WTC11 (cell line): ENCODE measurements at regions not wholly inside any gene's neighbourhood (a gene's known extent, or its start where the extent isn't known, plus 50 kb on each side); places are given as distances from the start of the nearest gene placed in this dataset.

Experiments
- ATAC-seq: fragments of 200-7000 bp; cut with Tn5 transposase; 2 replicates; pipeline ENCODE4 v1.10.0; 2021; ENCODE audit warnings: mild to moderate bottlenecking, moderate library complexity
- CTCF ChIA-PET: fragments of 300-600 bp; sonication (Branson Sonifier 250); formaldehyde crosslinking; loops from one replicate; lab custom pipeline; 2021; ENCODE audit warnings: antibody characterized with exemption; lab: Charles Lee
- POLR2A ChIA-PET: fragments of 350-600 bp; sonication (Branson Sonifier 250); formaldehyde crosslinking; loops from one replicate; lab custom pipeline; 2021; ENCODE audit warnings: antibody characterized with exemption; lab: Charles Lee
- DNase-seq: peaks from one replicate; pipeline ENCODE4 v3.0.0; 2021; ENCODE audit warnings: low spot score
- H3K27ac Mint-ChIP-seq: 2 replicates; pipeline ENCODE4 v1.8.0; 2021; ENCODE audit warnings: mixed read lengths
- H3K27me3 Mint-ChIP-seq: 2 replicates; pipeline ENCODE4 v1.8.0; 2021; ENCODE audit warnings: low read depth, mild to moderate bottlenecking, moderate library complexity, mixed read lengths
- H3K36me3 Mint-ChIP-seq: 2 replicates; pipeline ENCODE4 v1.8.0; 2021; ENCODE audit warnings: mixed read lengths
- H3K4me1 Mint-ChIP-seq: 2 replicates; pipeline ENCODE4 v1.8.0; 2022; ENCODE audit warnings: mixed read lengths
- H3K4me3 Mint-ChIP-seq: 2 replicates; pipeline ENCODE4 v1.8.0; 2021; ENCODE audit warnings: mild to moderate bottlenecking, moderate library complexity, mixed read lengths
- H3K9me3 Mint-ChIP-seq: 2 replicates; pipeline ENCODE4 v1.8.0; 2021; ENCODE audit warnings: mixed read lengths
- ATF1 ChIP-seq: sonication (generic); formaldehyde crosslinking; IDR thresholded peaks from 2 replicates; pipeline ENCODE4 v1.8.1; 2023; ENCODE audit warnings: mild to moderate bottlenecking, moderate library complexity, missing genetic modification reagents
- CREB1 ChIP-seq: sonication (generic); formaldehyde crosslinking; IDR thresholded peaks from 2 replicates; pipeline ENCODE4 v1.8.0; 2023; ENCODE audit warnings: mild to moderate bottlenecking, missing genetic modification reagents
- E2F5 ChIP-seq: sonication (generic); formaldehyde crosslinking; IDR thresholded peaks from 2 replicates; pipeline ENCODE4 v1.8.1; 2022; ENCODE audit warnings: mild to moderate bottlenecking, moderate library complexity, missing genetic modification reagents
- JAZF1 ChIP-seq: fragments of 250-450 bp; sonication (Bioruptor Pico); IDR thresholded peaks from 2 replicates; pipeline ENCODE4 v1.9.0; 2021; ENCODE audit warnings: moderate library complexity, mild to moderate bottlenecking, inconsistent platforms
- MXD4 ChIP-seq: fragments of 250-450 bp; sonication (Bioruptor Pico); IDR thresholded peaks from 2 replicates; pipeline ENCODE4 v1.8.0; 2021; ENCODE audit warnings: mild to moderate bottlenecking, moderate library complexity, borderline replicate concordance
- OVOL2 ChIP-seq: fragments of 250-450 bp; sonication (Bioruptor Pico); IDR thresholded peaks from 2 replicates; pipeline ENCODE4 v1.9.0; 2021; ENCODE audit warnings: mild to moderate bottlenecking, borderline replicate concordance
- RELA ChIP-seq: sonication (generic); formaldehyde crosslinking; IDR thresholded peaks from 2 replicates; pipeline ENCODE4 v1.8.1; 2022; ENCODE audit warnings: missing genetic modification reagents, mild to moderate bottlenecking, borderline replicate concordance
- SMAD3 ChIP-seq: sonication (generic); formaldehyde crosslinking; IDR thresholded peaks from 2 replicates; pipeline ENCODE4 v1.8.0; 2022; ENCODE audit warnings: missing genetic modification reagents, mild to moderate bottlenecking, borderline replicate concordance
- SMAD4 ChIP-seq: sonication (generic); formaldehyde crosslinking; IDR thresholded peaks from 2 replicates; pipeline ENCODE4 v1.8.0; 2022; ENCODE audit warnings: mild to moderate bottlenecking, missing genetic modification reagents
- TCF7 ChIP-seq: sonication (generic); formaldehyde crosslinking; IDR thresholded peaks from 2 replicates; pipeline ENCODE4 v1.8.0; 2022; ENCODE audit warnings: mild to moderate bottlenecking, low read depth, missing genetic modification reagents, moderate library complexity
- ZBTB43 ChIP-seq: sonication (generic); formaldehyde crosslinking; IDR thresholded peaks from 2 replicates; pipeline ENCODE4 v1.8.1; 2023; ENCODE audit warnings: mild to moderate bottlenecking, missing genetic modification reagents
- ZNF121 ChIP-seq: sonication (generic); formaldehyde crosslinking; IDR thresholded peaks from 2 replicates; pipeline ENCODE4 v1.8.0; 2023; ENCODE audit warnings: missing genetic modification reagents
- ZNF232 ChIP-seq: sonication (generic); formaldehyde crosslinking; IDR thresholded peaks from 2 replicates; pipeline ENCODE4 v1.8.0; 2022; ENCODE audit warnings: mild to moderate bottlenecking, missing genetic modification reagents
- ZNF423 ChIP-seq: fragments of 250-450 bp; sonication (Bioruptor Pico); IDR thresholded peaks from 2 replicates; pipeline ENCODE4 v2.1.2; 2022; ENCODE audit warnings: mild to moderate bottlenecking, moderate library complexity
- TF ChIP-seq, protein P1 (sequence below): sonication (generic); formaldehyde crosslinking; IDR thresholded peaks from 2 replicates; pipeline ENCODE4 v1.8.1; 2022; ENCODE audit warnings: missing genetic modification reagents, borderline replicate concordance
- TF ChIP-seq, protein P2 (sequence below): fragments of 250-450 bp; sonication (Bioruptor Pico); IDR thresholded peaks from 2 replicates; pipeline ENCODE4 v2.1.2; 2022; ENCODE audit warnings: mild to moderate bottlenecking, moderate library complexity
- TF ChIP-seq, protein P3 (sequence below): sonication (generic); formaldehyde crosslinking; IDR thresholded peaks from 2 replicates; pipeline ENCODE4 v1.8.0; 2022; ENCODE audit warnings: mild to moderate bottlenecking, missing genetic modification reagents
- TF ChIP-seq, protein P4 (sequence below): sonication (generic); formaldehyde crosslinking; IDR thresholded peaks from 2 replicates; pipeline ENCODE4 v1.8.0; 2022; ENCODE audit warnings: missing genetic modification reagents
- TF ChIP-seq, protein P5 (sequence below): fragments of 250-450 bp; sonication (Bioruptor Pico); IDR thresholded peaks from 2 replicates; pipeline ENCODE4 v1.8.0; 2021; ENCODE audit warnings: mild to moderate bottlenecking

DNA sequence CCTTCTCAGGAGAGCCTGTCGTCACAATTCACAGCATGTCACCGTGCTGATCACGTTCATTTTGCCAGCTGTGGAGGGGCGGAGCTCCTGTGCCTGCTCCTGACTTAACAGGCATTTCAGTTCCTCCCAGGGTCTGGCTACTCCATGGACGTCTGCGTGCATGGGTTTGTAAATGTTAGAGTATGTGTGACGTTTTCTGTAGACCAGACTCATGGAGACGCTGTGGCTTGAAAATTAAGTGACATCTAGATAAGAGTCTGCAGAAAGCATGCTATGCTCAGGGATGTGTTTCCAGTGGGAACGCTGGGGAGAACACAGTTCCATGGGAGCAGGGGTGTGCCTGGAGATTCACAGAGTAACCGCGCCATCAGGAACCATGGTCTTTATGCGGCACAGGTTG, 804.0 kb downstream of the TBC1D22A start:
- POLR2A ChIA-PET, result no interaction called here
- Mint-ChIP-seq H3K4me1 (peaks cover 8% of the 10 kb centered on the region; the same call in 1 of the 2 replicates), H3K27ac (no peak overlapping the region), H3K4me3 (no peak overlapping the region), H3K9me3 (peaks cover 29% of the 10 kb centered on the region), H3K27me3 (no peaks in the 10 kb centered on the region; the same call in 1 of the 2 replicates)
- CTCF ChIA-PET, result no interaction called here
- ATAC-seq (no peak), DNase-seq (no peak)
- TF ChIP-seq CREB1 (CRISPR knock-in tag), result no peak
- TF ChIP-seq, protein P1, sequence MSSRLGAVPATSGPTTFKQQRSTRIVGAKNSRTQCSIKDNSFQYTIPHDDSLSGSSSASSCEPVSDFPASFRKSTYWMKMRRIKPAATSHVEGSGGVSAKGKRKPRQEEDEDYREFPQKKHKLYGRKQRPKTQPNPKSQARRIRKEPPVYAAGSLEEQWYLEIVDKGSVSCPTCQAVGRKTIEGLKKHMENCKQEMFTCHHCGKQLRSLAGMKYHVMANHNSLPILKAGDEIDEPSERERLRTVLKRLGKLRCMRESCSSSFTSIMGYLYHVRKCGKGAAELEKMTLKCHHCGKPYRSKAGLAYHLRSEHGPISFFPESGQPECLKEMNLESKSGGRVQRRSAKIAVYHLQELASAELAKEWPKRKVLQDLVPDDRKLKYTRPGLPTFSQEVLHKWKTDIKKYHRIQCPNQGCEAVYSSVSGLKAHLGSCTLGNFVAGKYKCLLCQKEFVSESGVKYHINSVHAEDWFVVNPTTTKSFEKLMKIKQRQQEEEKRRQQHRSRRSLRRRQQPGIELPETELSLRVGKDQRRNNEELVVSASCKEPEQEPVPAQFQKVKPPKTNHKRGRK (CRISPR knock-in tag), result no peak
- TF ChIP-seq, protein P2, sequence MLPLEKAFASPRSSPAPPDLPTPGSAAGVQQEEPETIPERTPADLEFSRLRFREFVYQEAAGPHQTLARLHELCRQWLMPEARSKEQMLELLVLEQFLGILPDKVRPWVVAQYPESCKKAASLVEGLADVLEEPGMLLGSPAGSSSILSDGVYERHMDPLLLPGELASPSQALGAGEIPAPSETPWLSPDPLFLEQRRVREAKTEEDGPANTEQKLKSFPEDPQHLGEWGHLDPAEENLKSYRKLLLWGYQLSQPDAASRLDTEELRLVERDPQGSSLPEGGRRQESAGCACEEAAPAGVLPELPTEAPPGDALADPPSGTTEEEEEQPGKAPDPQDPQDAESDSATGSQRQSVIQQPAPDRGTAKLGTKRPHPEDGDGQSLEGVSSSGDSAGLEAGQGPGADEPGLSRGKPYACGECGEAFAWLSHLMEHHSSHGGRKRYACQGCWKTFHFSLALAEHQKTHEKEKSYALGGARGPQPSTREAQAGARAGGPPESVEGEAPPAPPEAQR (CRISPR knock-in tag), result no peak
- no peak for TF ChIP-seq ZNF423
- TF ChIP-seq ATF1, result no peak
- TF ChIP-seq E2F5, result no peak
- no peak for TF ChIP-seq JAZF1 (CRISPR knock-in tag)
- TF ChIP-seq OVOL2 (CRISPR knock-in tag), result no peak
- TF ChIP-seq, protein P3, sequence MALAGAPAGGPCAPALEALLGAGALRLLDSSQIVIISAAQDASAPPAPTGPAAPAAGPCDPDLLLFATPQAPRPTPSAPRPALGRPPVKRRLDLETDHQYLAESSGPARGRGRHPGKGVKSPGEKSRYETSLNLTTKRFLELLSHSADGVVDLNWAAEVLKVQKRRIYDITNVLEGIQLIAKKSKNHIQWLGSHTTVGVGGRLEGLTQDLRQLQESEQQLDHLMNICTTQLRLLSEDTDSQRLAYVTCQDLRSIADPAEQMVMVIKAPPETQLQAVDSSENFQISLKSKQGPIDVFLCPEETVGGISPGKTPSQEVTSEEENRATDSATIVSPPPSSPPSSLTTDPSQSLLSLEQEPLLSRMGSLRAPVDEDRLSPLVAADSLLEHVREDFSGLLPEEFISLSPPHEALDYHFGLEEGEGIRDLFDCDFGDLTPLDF (CRISPR knock-in tag), result no peak
- no peak for TF ChIP-seq MXD4 (CRISPR knock-in tag)
- TF ChIP-seq, protein P4, sequence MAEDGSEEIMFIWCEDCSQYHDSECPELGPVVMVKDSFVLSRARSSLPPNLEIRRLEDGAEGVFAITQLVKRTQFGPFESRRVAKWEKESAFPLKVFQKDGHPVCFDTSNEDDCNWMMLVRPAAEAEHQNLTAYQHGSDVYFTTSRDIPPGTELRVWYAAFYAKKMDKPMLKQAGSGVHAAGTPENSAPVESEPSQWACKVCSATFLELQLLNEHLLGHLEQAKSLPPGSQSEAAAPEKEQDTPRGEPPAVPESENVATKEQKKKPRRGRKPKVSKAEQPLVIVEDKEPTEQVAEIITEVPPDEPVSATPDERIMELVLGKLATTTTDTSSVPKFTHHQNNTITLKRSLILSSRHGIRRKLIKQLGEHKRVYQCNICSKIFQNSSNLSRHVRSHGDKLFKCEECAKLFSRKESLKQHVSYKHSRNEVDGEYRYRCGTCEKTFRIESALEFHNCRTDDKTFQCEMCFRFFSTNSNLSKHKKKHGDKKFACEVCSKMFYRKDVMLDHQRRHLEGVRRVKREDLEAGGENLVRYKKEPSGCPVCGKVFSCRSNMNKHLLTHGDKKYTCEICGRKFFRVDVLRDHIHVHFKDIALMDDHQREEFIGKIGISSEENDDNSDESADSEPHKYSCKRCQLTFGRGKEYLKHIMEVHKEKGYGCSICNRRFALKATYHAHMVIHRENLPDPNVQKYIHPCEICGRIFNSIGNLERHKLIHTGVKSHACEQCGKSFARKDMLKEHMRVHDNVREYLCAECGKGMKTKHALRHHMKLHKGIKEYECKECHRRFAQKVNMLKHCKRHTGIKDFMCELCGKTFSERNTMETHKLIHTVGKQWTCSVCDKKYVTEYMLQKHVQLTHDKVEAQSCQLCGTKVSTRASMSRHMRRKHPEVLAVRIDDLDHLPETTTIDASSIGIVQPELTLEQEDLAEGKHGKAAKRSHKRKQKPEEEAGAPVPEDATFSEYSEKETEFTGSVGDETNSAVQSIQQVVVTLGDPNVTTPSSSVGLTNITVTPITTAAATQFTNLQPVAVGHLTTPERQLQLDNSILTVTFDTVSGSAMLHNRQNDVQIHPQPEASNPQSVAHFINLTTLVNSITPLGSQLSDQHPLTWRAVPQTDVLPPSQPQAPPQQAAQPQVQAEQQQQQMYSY (CRISPR knock-in tag), result no peak
- no peak for TF ChIP-seq ZNF121 (CRISPR knock-in tag)
- TF ChIP-seq, all 79 proteins: peak for 0
- H3K36me3 Mint-ChIP-seq, result peaks cover 2% of the 10 kb centered on the region; the same call in 1 of the 2 replicates

GRCh38 chr22:47565607-47566006, 803.2 kb downstream of the TBC1D22A start:
- ChIA-PET CTCF (no interaction called here), POLR2A (no interaction called here)
- peaks cover 29% of the 10 kb centered on the region for H3K9me3 Mint-ChIP-seq
- peaks cover 8% of the 10 kb centered on the region; the same call in 1 of the 2 replicates for H3K4me1 Mint-ChIP-seq
- no peak overlapping the region for H3K4me3 Mint-ChIP-seq
- no peak for ATAC-seq
- no peak for DNase-seq
- H3K36me3 Mint-ChIP-seq, result peaks cover 2% of the 10 kb centered on the region; the same call in 1 of the 2 replicates
- no peak overlapping the region for H3K27ac Mint-ChIP-seq
- H3K27me3 Mint-ChIP-seq, result no peaks in the 10 kb centered on the region; the same call in 1 of the 2 replicates
- TF ChIP-seq SMAD3 (CRISPR knock-in tag), result no peak
- no peak for TF ChIP-seq ZNF232 (CRISPR knock-in tag)
- TF ChIP-seq, protein P2 (CRISPR knock-in tag), result no peak
- TF ChIP-seq SMAD4 (CRISPR knock-in tag), result no peak
- no peak for TF ChIP-seq RELA
- TF ChIP-seq, protein P3 (CRISPR knock-in tag), result no peak
- TF ChIP-seq TCF7 (CRISPR knock-in tag), result no peak
- TF ChIP-seq ZBTB43 (CRISPR knock-in tag), result no peak
- TF ChIP-seq, protein P5, sequence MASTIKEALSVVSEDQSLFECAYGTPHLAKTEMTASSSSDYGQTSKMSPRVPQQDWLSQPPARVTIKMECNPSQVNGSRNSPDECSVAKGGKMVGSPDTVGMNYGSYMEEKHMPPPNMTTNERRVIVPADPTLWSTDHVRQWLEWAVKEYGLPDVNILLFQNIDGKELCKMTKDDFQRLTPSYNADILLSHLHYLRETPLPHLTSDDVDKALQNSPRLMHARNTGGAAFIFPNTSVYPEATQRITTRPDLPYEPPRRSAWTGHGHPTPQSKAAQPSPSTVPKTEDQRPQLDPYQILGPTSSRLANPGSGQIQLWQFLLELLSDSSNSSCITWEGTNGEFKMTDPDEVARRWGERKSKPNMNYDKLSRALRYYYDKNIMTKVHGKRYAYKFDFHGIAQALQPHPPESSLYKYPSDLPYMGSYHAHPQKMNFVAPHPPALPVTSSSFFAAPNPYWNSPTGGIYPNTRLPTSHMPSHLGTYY, result no peak
